ENCODE measurements at regions not wholly inside any gene's neighbourhood (a gene's known extent, or its start where the extent isn't known, plus 50 kb on each side); places are given as distances from the start of the nearest gene placed in this dataset.
A peak's percentile ranks its signal among the peaks of the same experiment; 100 is the strongest.

DNA sequence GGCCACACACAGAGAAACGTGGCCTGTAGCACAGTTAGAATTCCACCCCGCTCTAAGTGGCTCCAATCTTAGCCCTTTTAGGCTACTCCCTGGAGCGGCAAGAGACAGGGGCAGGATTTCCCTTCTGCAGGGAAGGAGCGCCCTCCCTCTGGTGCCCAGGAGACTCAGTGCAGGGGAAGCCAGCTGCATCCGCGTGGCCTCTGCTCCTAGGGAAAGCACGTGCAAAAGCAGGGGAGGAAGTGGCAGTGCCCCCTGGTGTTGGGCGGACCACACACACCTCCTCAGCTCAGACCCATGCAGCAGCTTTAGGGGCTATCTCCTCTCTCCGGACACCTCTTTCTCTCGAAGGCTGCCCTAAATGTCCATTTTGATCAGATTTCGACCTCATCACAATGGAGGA, 50.0 kb downstream of the SPRING1 start:
- DNase-seq, result peak in 1 of 5 donors; percentile 62
- Histone ChIP-seq H3K27ac (no peak overlapping the region), H3K9me3 (no peaks in the 10 kb centered on the region), H3K4me3 (no peak overlapping the region), H3K4me1 (ENCODE audit: insufficient read depth) (no peaks in the 10 kb centered on the region), H3K27me3 (no peaks in the 10 kb centered on the region), H3K36me3 (no peaks in the 10 kb centered on the region)
- intact Hi-C loops (cut with DNase I), result loop anchor here in 1 of 4 donors (10.0 kb wide), 1 partner anchor 693 kb away; no protein-coding TSS in a partner anchor
- no peak for TF ChIP-seq POLR2A (IDR thresholded peaks at IDR 0.05)
- TF ChIP-seq, protein P1, sequence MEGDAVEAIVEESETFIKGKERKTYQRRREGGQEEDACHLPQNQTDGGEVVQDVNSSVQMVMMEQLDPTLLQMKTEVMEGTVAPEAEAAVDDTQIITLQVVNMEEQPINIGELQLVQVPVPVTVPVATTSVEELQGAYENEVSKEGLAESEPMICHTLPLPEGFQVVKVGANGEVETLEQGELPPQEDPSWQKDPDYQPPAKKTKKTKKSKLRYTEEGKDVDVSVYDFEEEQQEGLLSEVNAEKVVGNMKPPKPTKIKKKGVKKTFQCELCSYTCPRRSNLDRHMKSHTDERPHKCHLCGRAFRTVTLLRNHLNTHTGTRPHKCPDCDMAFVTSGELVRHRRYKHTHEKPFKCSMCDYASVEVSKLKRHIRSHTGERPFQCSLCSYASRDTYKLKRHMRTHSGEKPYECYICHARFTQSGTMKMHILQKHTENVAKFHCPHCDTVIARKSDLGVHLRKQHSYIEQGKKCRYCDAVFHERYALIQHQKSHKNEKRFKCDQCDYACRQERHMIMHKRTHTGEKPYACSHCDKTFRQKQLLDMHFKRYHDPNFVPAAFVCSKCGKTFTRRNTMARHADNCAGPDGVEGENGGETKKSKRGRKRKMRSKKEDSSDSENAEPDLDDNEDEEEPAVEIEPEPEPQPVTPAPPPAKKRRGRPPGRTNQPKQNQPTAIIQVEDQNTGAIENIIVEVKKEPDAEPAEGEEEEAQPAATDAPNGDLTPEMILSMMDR (IDR thresholded peaks at IDR 0.05), result peak in 1 of 3 donors; percentile 12
- 63 to 70% (median 68%) methylated on average over 11 of the region's 11 CpGs for WGBS, 3 donors

DNA sequence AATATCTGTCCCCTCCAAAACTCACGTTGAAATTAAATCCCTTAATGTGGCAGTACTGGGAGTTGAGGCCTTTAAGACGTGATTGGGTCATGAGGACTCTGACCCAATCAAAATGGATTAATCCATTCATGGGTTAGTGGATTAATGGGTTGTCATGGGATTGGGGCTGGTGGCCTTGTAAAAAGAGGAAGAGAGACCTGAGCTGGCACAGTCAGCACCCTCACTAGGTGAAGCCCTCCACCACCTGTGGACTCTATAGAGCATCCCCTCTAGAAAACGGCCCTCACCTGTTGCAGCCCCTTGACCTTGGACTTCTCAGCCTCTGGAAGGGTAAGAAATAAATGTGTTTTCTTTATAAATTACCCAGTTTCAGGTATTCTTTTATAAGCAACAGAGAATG, 53.0 kb downstream of the SPRING1 start:
- no peak for TF ChIP-seq EP300 (IDR thresholded peaks at IDR 0.05)
- no peak for TF ChIP-seq POLR2A (IDR thresholded peaks at IDR 0.05)
- TF ChIP-seq, protein P1 (IDR thresholded peaks at IDR 0.05), result no peak
- Histone ChIP-seq H3K4me1 (ENCODE audit: insufficient read depth) (no peaks in the 10 kb centered on the region), H3K27ac (no peak overlapping the region), H3K9me3 (no peaks in the 10 kb centered on the region), H3K36me3 (no peaks in the 10 kb centered on the region), H3K27me3 (no peaks in the 10 kb centered on the region), H3K4me3 (no peak overlapping the region)
- 74 to 85% (median 77%) methylated on average over 3 of the region's 3 CpGs for WGBS, 3 donors
- intact Hi-C loops (cut with DNase I), result loop anchor here in 1 of 4 donors (10.0 kb wide), 1 partner anchor 690 kb away; no protein-coding TSS in a partner anchor
- no peak for DNase-seq

DNA sequence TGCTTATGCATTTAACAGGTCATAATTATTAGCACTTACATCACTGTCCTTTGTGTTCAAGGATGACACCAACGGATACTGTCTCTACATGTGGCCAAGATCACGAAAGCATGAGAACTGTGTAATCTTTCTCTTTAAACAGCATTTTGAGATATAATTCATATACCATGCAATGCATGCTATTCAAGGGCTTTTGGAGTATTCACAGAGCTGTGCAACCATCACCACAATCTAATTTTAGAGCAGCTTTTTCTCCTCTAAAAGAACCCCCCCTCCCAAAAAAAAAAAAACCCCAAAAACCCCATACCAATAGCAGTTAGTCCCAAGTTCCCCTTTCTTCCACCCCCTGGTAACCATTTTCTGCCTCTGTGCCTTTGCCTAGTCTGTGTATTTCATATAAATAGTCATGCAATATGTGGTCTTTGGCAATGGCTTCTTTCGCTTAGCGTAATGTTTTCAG, 60.6 kb downstream of the SPRING1 start:
- Histone ChIP-seq H3K4me3 (no peak overlapping the region), H3K27me3 (no peaks in the 10 kb centered on the region), H3K4me1 (ENCODE audit: insufficient read depth) (no peaks in the 10 kb centered on the region), H3K36me3 (no peaks in the 10 kb centered on the region), H3K9me3 (no peaks in the 10 kb centered on the region), H3K27ac (no peak overlapping the region)
- WGBS, 3 donors, result 72 to 77% (median 75%) methylated on average over 4 of the region's 4 CpGs
- DNase-seq, result no peak
- TF ChIP-seq, protein P1 (IDR thresholded peaks at IDR 0.05), result no peak
- no peak for TF ChIP-seq POLR2A (IDR thresholded peaks at IDR 0.05)
- no peak for TF ChIP-seq EP300 (IDR thresholded peaks at IDR 0.05)
- intact Hi-C loops (cut with DNase I), result no loop called here

DNA sequence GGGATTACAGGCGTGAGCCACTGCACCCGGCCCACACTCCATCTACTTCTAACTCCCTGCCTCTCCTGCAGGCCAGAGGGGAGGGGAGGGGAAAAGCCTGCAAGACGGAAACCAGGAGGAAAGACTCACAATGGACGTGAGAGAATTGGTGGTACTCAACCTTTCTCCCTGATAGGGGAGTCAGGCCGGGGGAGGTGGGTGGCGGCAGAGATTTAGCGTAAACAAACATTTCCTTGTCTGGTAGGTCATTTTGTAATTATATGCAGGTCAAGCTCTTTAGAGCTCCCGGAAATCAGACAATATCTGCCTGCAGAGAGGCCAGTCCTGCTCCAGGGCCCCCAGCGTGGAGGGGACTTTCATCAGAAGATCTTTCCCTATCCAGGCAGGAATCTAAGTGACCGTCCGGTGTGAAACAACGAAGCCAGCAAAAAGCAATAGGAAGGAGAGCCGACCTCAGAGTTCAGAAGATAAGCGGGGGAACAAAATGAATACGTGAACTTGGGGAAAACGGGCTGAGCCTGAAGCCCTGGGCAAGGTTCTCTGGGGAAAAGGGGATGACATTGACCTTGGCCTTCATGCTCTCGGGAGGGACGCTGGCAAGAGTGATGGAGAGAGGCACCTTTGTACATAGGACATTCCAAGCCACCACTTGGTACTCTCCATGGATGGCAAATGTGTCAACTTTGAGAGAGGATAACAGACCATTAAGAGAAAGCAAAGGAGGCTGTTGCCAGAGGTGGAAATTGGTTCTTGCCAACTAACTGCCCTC, 62.3 kb downstream of the SPRING1 start:
- DNase-seq, result no peak
- no peak for TF ChIP-seq POLR2A (IDR thresholded peaks at IDR 0.05)
- TF ChIP-seq, protein P1 (IDR thresholded peaks at IDR 0.05), result no peak
- no peaks in the 10 kb centered on the region for H3K4me1 ChIP-seq (ENCODE audit: insufficient read depth)
- no peaks in the 10 kb centered on the region for H3K27me3 ChIP-seq
- no peak overlapping the region for H3K4me3 ChIP-seq
- no peak overlapping the region for H3K27ac ChIP-seq
- WGBS, 3 donors, result 67 to 84% (median 76%) methylated on average over 18 of the region's 18 CpGs
- H3K9me3 ChIP-seq, result no peaks in the 10 kb centered on the region
- intact Hi-C loops (cut with DNase I), result no loop called here
- no peaks in the 10 kb centered on the region for H3K36me3 ChIP-seq

Measured in ovary (tissue), 7 donors.